Natural killer cell (primary cell): ENCODE measurements at regions not wholly inside any gene's neighbourhood (a gene's known extent, or its start where the extent isn't known, plus 50 kb on each side); places are given as distances from the start of the nearest gene placed in this dataset.
"Not testable (repeated sequence)": the region's sequence is repeated elsewhere in the genome, so short reads cannot be mapped to it uniquely, and the experiment has no call there.

Experiments
- ATAC-seq, 3 donors: fragments of 150-1000 bp in 2 of 3; fragments of 200-7000 bp in 1 of 3; cut with Tn5 transposase; 1 replicate in 1 of 3; 2 replicates in 2 of 3; pipeline ENCODE4 v1.10.0; 2021; ENCODE audit warnings: mild to moderate bottlenecking in 2 of 3, moderate library complexity in 2 of 3
- DNase-seq, 2 donors: peaks; one replicate each; pipeline versions ENCODE4 v3.0.0 to v3.0.0-alpha.2; 2013 to 2021; ENCODE audit warnings: mixed read lengths in 1 of 2
- H3K27ac ChIP-seq: one replicate; pipeline ENCODE4 v1.5.1; 2013; ENCODE audit warnings: mild to moderate bottlenecking, low read length
- H3K27me3 ChIP-seq: one replicate; pipeline ENCODE4 v1.6.1; 2013; ENCODE audit warnings: low read length; ENCODE audit not compliant: control insufficient read depth, insufficient read depth
- H3K36me3 ChIP-seq: one replicate; pipeline ENCODE4 v1.6.1; 2013; ENCODE audit warnings: low read length; ENCODE audit not compliant: control insufficient read depth, insufficient read depth
- H3K4me1 ChIP-seq: one replicate; pipeline ENCODE4 v1.6.1; 2013; ENCODE audit warnings: low read length; ENCODE audit not compliant: control insufficient read depth, insufficient read depth
- H3K4me3 ChIP-seq: one replicate; pipeline ENCODE4 v1.5.1; 2013; ENCODE audit warnings: low read length
- H3K9me3 ChIP-seq: one replicate; pipeline ENCODE4 v1.6.1; 2013; ENCODE audit warnings: low read length; ENCODE audit not compliant: control insufficient read depth, insufficient read depth
- H3K27ac Mint-ChIP-seq, 2 donors: one replicate each; pipeline ENCODE4 v1.8.0; 2022; ENCODE audit warnings: mild to moderate bottlenecking in 2 of 2, mixed read lengths in 2 of 2, moderate library complexity in 1 of 2
- H3K27me3 Mint-ChIP-seq, 2 donors: one replicate each; pipeline ENCODE4 v1.8.0; 2022; ENCODE audit warnings: low read depth in 2 of 2, mixed read lengths in 2 of 2
- H3K36me3 Mint-ChIP-seq: one replicate; pipeline ENCODE4 v1.8.0; 2022; ENCODE audit warnings: mixed read lengths
- H3K4me1 Mint-ChIP-seq, 2 donors: one replicate each; pipeline ENCODE4 v1.8.0; 2022; ENCODE audit warnings: mixed read lengths in 2 of 2
- H3K4me3 Mint-ChIP-seq: one replicate; pipeline ENCODE4 v1.8.0; 2022; ENCODE audit warnings: mild to moderate bottlenecking, moderate library complexity, mixed read lengths
- H3K9me3 Mint-ChIP-seq, 2 donors: one replicate each; pipeline ENCODE4 v1.8.0; 2022; ENCODE audit warnings: mixed read lengths in 2 of 2
- CTCF ChIP-seq: fragments of 200-600 bp; IDR thresholded peaks from one replicate; pipeline ENCODE4 v1.8.0; 2022; ENCODE audit warnings: antibody characterized with exemption
- WGBS: methylation state at CpG from one replicate; pipeline ENCODE4 v1.1.7; 2013; ENCODE audit warnings: missing lambda C conversion rate; ENCODE audit not compliant: insufficient coverage; 5-methylcytosine and 5-hydroxymethylcytosine counted together
- intact Hi-C: fragments of 100-400 bp; cut with micrococcal nuclease; formaldehyde crosslinking; loops from one replicate; pipeline ENCODE4 v1.14.2; 2022

- H3K36me3 ChIP-seq, result no peaks in the 10 kb centered on the region
- Mint-ChIP-seq H3K36me3 (peaks cover 23% of the 10 kb centered on the region), H3K27ac (no peak overlapping the region), H3K27me3 (peaks cover 25 to 70% of the 10 kb centered on the region in 2 donors), H3K9me3 (peaks cover 8 to 13% of the 10 kb centered on the region in 2 donors), H3K4me1 (no peaks in the 10 kb centered on the region), H3K4me3 (no peak overlapping the region)
- TF ChIP-seq CTCF, result no peak
- H3K9me3 ChIP-seq, result peaks cover 4% of the 10 kb centered on the region
- 90% methylated on average over 16 of the region's 16 CpGs for WGBS
- no peaks in the 10 kb centered on the region for H3K4me1 ChIP-seq
- H3K27ac ChIP-seq, result no peak overlapping the region
- intact Hi-C loops, result no loop called here
- ATAC-seq (no peak), DNase-seq (no peak)
- H3K4me3 ChIP-seq, result no peak overlapping the region
- H3K27me3 ChIP-seq, result peaks cover 2% of the 10 kb centered on the region
These were observed 95.2 kb upstream of the PPP2R5C start for GRCh38 chr14:101666264-101666663.

DNA sequence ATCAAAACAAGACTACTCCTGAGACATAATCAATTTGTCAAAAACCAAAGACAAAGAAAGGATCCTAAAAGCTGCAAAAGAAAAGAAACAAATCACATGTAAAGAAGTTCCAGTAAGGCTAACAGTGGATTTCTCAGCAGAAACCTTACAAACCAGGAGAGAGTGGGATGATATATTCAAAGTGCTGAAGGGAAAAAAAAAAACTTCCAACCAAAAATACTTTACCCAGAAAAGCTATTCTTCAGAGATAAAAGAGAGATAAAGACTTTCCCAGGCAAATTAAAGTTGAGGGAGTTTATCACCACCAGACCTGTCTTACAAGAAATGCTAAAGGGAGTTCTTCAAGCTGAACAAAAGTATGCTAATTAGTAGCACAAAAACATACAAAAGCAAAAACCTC is 91.9 kb upstream of the PPP2R5C start:
- no peaks in the 10 kb centered on the region for H3K4me1 ChIP-seq
- Mint-ChIP-seq H3K27me3 (peaks cover 28 to 80% of the 10 kb centered on the region in 2 donors), H3K36me3 (peaks cover 38% of the 10 kb centered on the region), H3K9me3 (peaks cover 13 to 15% of the 10 kb centered on the region in 2 donors), H3K27ac (no peak overlapping the region), H3K4me3 (no peak overlapping the region), H3K4me1 (no peaks in the 10 kb centered on the region)
- no peak overlapping the region for H3K4me3 ChIP-seq
- H3K27ac ChIP-seq, result no peak overlapping the region
- no peaks in the 10 kb centered on the region for H3K36me3 ChIP-seq
- intact Hi-C loops, result no loop called here
- DNase-seq (no peak), ATAC-seq (no peak)
- TF ChIP-seq CTCF, result no peak
- peaks cover 5% of the 10 kb centered on the region for H3K27me3 ChIP-seq
- peaks cover 4% of the 10 kb centered on the region for H3K9me3 ChIP-seq

GRCh38 chr14:101673873-101674272 is 87.6 kb upstream of the PPP2R5C start:
- no peak overlapping the region for H3K4me3 ChIP-seq
- intact Hi-C loops, result no loop called here
- H3K4me1 ChIP-seq, result no peaks in the 10 kb centered on the region
- no peak overlapping the region for H3K27ac ChIP-seq
- TF ChIP-seq CTCF, result no peak
- no peak for DNase-seq
- 71% methylated on average over 4 of the region's 5 CpGs for WGBS
- H3K27me3 ChIP-seq, result peaks cover 5% of the 10 kb centered on the region
- no peak for ATAC-seq
- Mint-ChIP-seq H3K4me1 (no peaks in the 10 kb centered on the region), H3K27ac (no peak overlapping the region), H3K36me3 (peaks cover 35% of the 10 kb centered on the region), H3K4me3 (no peak overlapping the region), H3K9me3 (peaks cover 13 to 15% of the 10 kb centered on the region in 2 donors), H3K27me3 (peaks cover 22 to 51% of the 10 kb centered on the region in 2 donors)
- H3K9me3 ChIP-seq, result peaks cover under 1% of the 10 kb centered on the region
- no peaks in the 10 kb centered on the region for H3K36me3 ChIP-seq

DNA sequence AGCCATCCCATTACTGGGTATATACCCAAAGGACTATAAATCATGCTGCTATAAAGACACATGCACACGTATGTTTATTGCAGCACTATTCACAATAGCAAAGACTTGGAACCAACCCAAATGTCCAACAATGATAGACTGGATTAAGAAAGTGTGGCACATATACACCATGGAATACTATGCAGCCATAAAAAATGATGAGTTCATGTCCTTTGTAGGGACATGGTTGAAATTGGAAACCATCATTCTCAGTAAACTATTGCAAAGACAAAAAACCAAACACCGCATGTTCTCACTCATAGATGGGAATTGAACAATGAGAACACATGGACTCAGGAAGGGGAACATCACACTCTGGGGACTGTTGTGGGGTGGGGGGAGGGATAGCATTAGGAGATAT is 85.7 kb upstream of the PPP2R5C start:
- WGBS, result no CpG with 5 or more reads among the region's 2 CpGs
- H3K27ac Mint-ChIP-seq, result not testable (repeated sequence)

DNA sequence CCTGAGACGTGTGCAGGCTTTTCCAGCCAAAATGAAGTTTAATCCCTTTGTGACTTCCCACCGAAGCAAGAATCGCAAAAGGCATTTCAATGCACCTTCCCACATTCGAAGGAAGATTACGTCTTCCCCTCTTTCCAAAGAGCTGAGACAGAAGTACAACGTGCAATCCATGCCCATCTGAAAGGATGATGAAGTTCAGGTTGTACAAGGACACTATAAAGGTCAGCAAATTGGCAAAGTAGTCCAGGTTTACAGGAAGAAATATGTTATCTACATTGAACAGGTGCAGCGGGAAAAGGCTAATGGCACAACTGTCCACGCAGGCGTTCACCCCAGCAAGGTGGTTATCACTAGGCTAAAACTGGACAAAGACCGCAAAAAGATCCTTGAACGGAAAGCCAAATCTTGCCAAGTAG is 83.6 kb upstream of the PPP2R5C start:
- 92% methylated on average over 11 of the region's 11 CpGs for WGBS
- H3K27ac ChIP-seq, H3K4me3 Mint-ChIP-seq, DNase-seq, H3K27ac Mint-ChIP-seq, ATAC-seq, H3K4me1 ChIP-seq, H3K36me3 ChIP-seq, H3K9me3 ChIP-seq, H3K4me3 ChIP-seq, H3K36me3 Mint-ChIP-seq, intact Hi-C loops, H3K9me3 Mint-ChIP-seq, H3K27me3 ChIP-seq, H3K4me1 Mint-ChIP-seq: not testable (repeated sequence)
- H3K27me3 Mint-ChIP-seq, result peaks cover 9 to 24% of the 10 kb centered on the region in 2 donors

More for the DNA sequence above, 85.7 kb upstream of the PPP2R5C start:
- Mint-ChIP-seq H3K36me3 (peaks cover 18% of the 10 kb centered on the region), H3K27me3 (peaks cover 16 to 36% of the 10 kb centered on the region in 2 donors)
- H3K4me3 Mint-ChIP-seq, ATAC-seq, H3K9me3 ChIP-seq, H3K27ac ChIP-seq, H3K4me1 ChIP-seq, H3K36me3 ChIP-seq, intact Hi-C loops, H3K27me3 ChIP-seq, H3K9me3 Mint-ChIP-seq, H3K4me1 Mint-ChIP-seq, DNase-seq, H3K4me3 ChIP-seq: not testable (repeated sequence)
